CD4-positive, alpha-beta T cell treated with Interleukin-12 subunit alpha and Interleukin-12 subunit beta, for 1 hour (primary cell): ENCODE measurements at regions not wholly inside any gene's neighbourhood (a gene's known extent, or its start where the extent isn't known, plus 50 kb on each side); places are given as distances from the start of the nearest gene placed in this dataset.

Source experiments
- DNase-seq: peaks from one replicate; pipeline ENCODE4 v3.0.0-alpha.2; 2020

GRCh38 chr13:103878891-103879605 is 812.8 kb upstream of the SLC10A2 start:
- no peak for DNase-seq

GRCh38 chr13:103876571-103876970 is 810.4 kb upstream of the SLC10A2 start:
- no peak for DNase-seq

GRCh38 chr13:103873725-103874124 is 807.5 kb upstream of the SLC10A2 start:
- DNase-seq: no peak

- no peak for DNase-seq
Measured at GRCh38 chr13:103866048-103866447, 799.8 kb upstream of the SLC10A2 start.

GRCh38 chr13:103862525-103862924 is 796.3 kb upstream of the SLC10A2 start:
- DNase-seq: no peak

- no peak for DNase-seq
Measured at GRCh38 chr13:103859952-103860351, 793.7 kb upstream of the SLC10A2 start.

GRCh38 chr13:103852036-103852435 is 785.8 kb upstream of the SLC10A2 start:
- no peak for DNase-seq

- DNase-seq: no peak
Measured at GRCh38 chr13:103844471-103844870, 778.3 kb upstream of the SLC10A2 start.

GRCh38 chr13:103839460-103839859 is 773.2 kb upstream of the SLC10A2 start:
- no peak for DNase-seq

GRCh38 chr13:103835052-103835451 is 768.8 kb upstream of the SLC10A2 start:
- DNase-seq: no peak

- DNase-seq: no peak
Measured at GRCh38 chr13:103833294-103833852, 767.2 kb upstream of the SLC10A2 start.

GRCh38 chr13:103815619-103816018 is 749.4 kb upstream of the SLC10A2 start:
- no peak for DNase-seq

GRCh38 chr13:103812971-103813370 is 746.8 kb upstream of the SLC10A2 start:
- no peak for DNase-seq

GRCh38 chr13:103812558-103812957 is 746.3 kb upstream of the SLC10A2 start:
- DNase-seq: no peak

- no peak for DNase-seq
Measured at GRCh38 chr13:103810026-103810425, 743.8 kb upstream of the SLC10A2 start.

- DNase-seq: no peak
Measured at GRCh38 chr13:103805771-103806170, 739.6 kb upstream of the SLC10A2 start.

GRCh38 chr13:103803349-103803748 is 737.1 kb upstream of the SLC10A2 start:
- no peak for DNase-seq

GRCh38 chr13:103799028-103799427 is 732.8 kb upstream of the SLC10A2 start:
- DNase-seq: no peak

GRCh38 chr13:103795892-103796478 is 729.8 kb upstream of the SLC10A2 start:
- DNase-seq: no peak

GRCh38 chr13:103794526-103794925 is 728.3 kb upstream of the SLC10A2 start:
- DNase-seq: no peak

GRCh38 chr13:103788061-103788652 is 721.9 kb upstream of the SLC10A2 start:
- DNase-seq: no peak

- DNase-seq: no peak
Measured at GRCh38 chr13:103772576-103772975, 706.4 kb upstream of the SLC10A2 start.

- no peak for DNase-seq
Measured at GRCh38 chr13:103762523-103762922, 696.3 kb upstream of the SLC10A2 start.

GRCh38 chr13:103759361-103759760 is 693.1 kb upstream of the SLC10A2 start:
- DNase-seq: no peak
